ENCODE measurements at regions not wholly inside any gene's neighbourhood (a gene's known extent, or its start where the extent isn't known, plus 50 kb on each side); places are given as distances from the start of the nearest gene placed in this dataset.
A peak's percentile ranks its signal among the peaks of the same experiment; 100 is the strongest.

- DNase-seq: no peak
Observed at GRCh38 chr13:76792731-76793347, 93.4 kb downstream of the KCTD12 start.

- DNase-seq: peak; percentile 25
Observed at GRCh38 chr13:76790980-76791819, 95.0 kb downstream of the KCTD12 start.

GRCh38 chr13:76790526-76790925 is 95.7 kb downstream of the KCTD12 start:
- DNase-seq: no peak

- DNase-seq: peak; percentile 65
Observed at GRCh38 chr13:76783798-76784197, 102.4 kb downstream of the KCTD12 start.

- no peak for DNase-seq
Observed at GRCh38 chr13:76778853-76779252, 107.4 kb downstream of the KCTD12 start.

- no peak for DNase-seq
Observed at GRCh38 chr13:76777096-76777495, 109.1 kb downstream of the KCTD12 start.

- DNase-seq: no peak
Observed at GRCh38 chr13:76775088-76775740, 111.0 kb downstream of the KCTD12 start.

GRCh38 chr13:76773448-76774094 is 112.6 kb downstream of the KCTD12 start:
- DNase-seq: no peak

- DNase-seq: no peak
Observed at GRCh38 chr13:76772241-76772640, 114.0 kb downstream of the KCTD12 start.

- DNase-seq: no peak
Observed at GRCh38 chr13:76769271-76769791, 116.9 kb downstream of the KCTD12 start.

GRCh38 chr13:76768384-76768783 is 117.8 kb downstream of the KCTD12 start:
- DNase-seq: no peak

GRCh38 chr13:76764916-76765315 is 121.3 kb downstream of the KCTD12 start:
- DNase-seq: no peak

- peak; percentile 74 for DNase-seq
Observed at GRCh38 chr13:76764429-76764828, 121.8 kb downstream of the KCTD12 start.

GRCh38 chr13:76762721-76763120 is 123.5 kb downstream of the KCTD12 start:
- DNase-seq: no peak

GRCh38 chr13:76759877-76760276 is 126.3 kb downstream of the KCTD12 start:
- DNase-seq: no peak

GRCh38 chr13:76758738-76759137 is 127.5 kb downstream of the KCTD12 start:
- DNase-seq: no peak

- no peak for DNase-seq
Observed at GRCh38 chr13:76758257-76758656, 127.9 kb downstream of the KCTD12 start.

- no peak for DNase-seq
Observed at GRCh38 chr13:76756451-76756850, 129.8 kb downstream of the KCTD12 start.

GRCh38 chr13:76754414-76754813 is 131.8 kb downstream of the KCTD12 start:
- no peak for DNase-seq

- DNase-seq: no peak
Observed at GRCh38 chr13:76751278-76751677, 134.9 kb downstream of the KCTD12 start.

GRCh38 chr13:76750126-76750525 is 136.1 kb downstream of the KCTD12 start:
- DNase-seq: no peak

GRCh38 chr13:76745261-76746200 is 140.7 kb downstream of the KCTD12 start:
- no peak for DNase-seq

All from NCI-H2029 (cell line).